ENCODE measurements at regions not wholly inside any gene's neighbourhood (a gene's known extent, or its start where the extent isn't known, plus 50 kb on each side); places are given as distances from the start of the nearest gene placed in this dataset.

DNA sequence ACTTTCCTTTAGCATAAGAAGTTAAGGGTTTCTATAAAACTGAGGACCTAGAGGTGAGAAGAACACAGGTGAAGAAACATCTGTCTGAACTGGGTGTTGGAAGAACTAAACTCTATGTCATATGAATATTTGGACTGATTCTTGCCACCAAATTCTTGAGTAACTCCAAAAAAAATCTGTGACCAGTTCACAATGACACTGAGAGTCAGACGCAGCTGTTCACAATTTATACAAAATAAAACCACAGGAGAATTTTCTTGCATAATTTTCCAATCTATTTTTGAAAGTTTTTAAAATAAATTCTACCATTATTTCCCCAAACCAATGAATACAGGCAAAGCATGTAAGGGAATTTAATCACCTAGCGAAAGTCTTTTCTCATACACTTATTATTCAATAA, 148.1 kb upstream of the TCF21 start:
- TF ChIP-seq EZH2 (IDR thresholded peaks at IDR 0.05; ENCODE audit: borderline replicate concordance, low read depth, low read length, poor library complexity, severe bottlenecking), result no peak
- TF ChIP-seq, protein P1, sequence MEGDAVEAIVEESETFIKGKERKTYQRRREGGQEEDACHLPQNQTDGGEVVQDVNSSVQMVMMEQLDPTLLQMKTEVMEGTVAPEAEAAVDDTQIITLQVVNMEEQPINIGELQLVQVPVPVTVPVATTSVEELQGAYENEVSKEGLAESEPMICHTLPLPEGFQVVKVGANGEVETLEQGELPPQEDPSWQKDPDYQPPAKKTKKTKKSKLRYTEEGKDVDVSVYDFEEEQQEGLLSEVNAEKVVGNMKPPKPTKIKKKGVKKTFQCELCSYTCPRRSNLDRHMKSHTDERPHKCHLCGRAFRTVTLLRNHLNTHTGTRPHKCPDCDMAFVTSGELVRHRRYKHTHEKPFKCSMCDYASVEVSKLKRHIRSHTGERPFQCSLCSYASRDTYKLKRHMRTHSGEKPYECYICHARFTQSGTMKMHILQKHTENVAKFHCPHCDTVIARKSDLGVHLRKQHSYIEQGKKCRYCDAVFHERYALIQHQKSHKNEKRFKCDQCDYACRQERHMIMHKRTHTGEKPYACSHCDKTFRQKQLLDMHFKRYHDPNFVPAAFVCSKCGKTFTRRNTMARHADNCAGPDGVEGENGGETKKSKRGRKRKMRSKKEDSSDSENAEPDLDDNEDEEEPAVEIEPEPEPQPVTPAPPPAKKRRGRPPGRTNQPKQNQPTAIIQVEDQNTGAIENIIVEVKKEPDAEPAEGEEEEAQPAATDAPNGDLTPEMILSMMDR (conservative IDR thresholded peaks at IDR 0.05; ENCODE audit: low read depth, low read length), result no peak
- POLR2A ChIA-PET (ENCODE audit: low non-redundant PET), result no interaction called here
- Histone ChIP-seq H3K4me1 (ENCODE audit: insufficient read depth, low read length, poor library complexity, severe bottlenecking) (no peaks in the 10 kb centered on the region), H3K9me3 (ENCODE audit: low read depth, low read length, poor library complexity, severe bottlenecking) (no peaks in the 10 kb centered on the region), H3K4me3 (ENCODE audit: low read depth, low read length, poor library complexity, severe bottlenecking) (no peak overlapping the region), H3K27ac (ENCODE audit: low read depth, low read length, poor library complexity, severe bottlenecking) (no peak overlapping the region), H3K36me3 (ENCODE audit: insufficient read depth, low read length, poor library complexity, severe bottlenecking) (no peaks in the 10 kb centered on the region), H3K27me3 (replicated peaks; ENCODE audit: insufficient read depth, low read depth, low read length, poor library complexity) (peaks cover 52% of the 10 kb centered on the region)
- intact Hi-C loops (cut with micrococcal nuclease; ENCODE audit: unreplicated experiment), result no loop called here
- no peak for DNase-seq (ENCODE audit: low spot score)
- CTCF ChIA-PET, result no interaction called here
- no TSS peak for BruUV-seq (replicated peaks)

DNA sequence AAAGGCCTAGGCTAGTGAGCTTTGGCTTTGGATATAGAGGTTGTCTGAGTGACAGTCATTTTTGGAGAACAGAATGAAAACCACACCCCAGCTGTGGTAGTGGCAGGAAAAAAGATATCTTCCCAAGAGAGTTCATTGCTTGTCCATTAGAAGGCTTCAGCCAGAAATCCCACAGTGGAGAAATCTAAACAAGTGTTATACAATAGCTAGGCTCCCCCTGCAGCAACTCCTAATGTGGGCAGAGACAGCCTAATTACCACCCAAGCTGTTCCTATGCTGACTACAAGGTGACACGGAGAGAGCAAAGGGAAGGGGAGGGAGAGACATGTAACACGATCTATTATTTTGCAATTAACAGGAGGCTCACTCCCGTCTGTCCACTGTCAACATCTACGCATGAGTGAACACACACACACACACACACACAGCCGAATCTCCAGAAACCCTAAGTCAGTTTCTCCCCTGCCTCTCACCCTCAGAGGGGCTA, 147.5 kb upstream of the TCF21 start:
- Histone ChIP-seq H3K9me3 (ENCODE audit: low read depth, low read length, poor library complexity, severe bottlenecking) (no peaks in the 10 kb centered on the region), H3K4me3 (ENCODE audit: low read depth, low read length, poor library complexity, severe bottlenecking) (no peak overlapping the region), H3K4me1 (ENCODE audit: insufficient read depth, low read length, poor library complexity, severe bottlenecking) (no peaks in the 10 kb centered on the region), H3K27ac (ENCODE audit: low read depth, low read length, poor library complexity, severe bottlenecking) (no peak overlapping the region), H3K36me3 (ENCODE audit: insufficient read depth, low read length, poor library complexity, severe bottlenecking) (no peaks in the 10 kb centered on the region), H3K27me3 (replicated peaks; ENCODE audit: insufficient read depth, low read depth, low read length, poor library complexity) (peaks cover 52% of the 10 kb centered on the region)
- ChIA-PET CTCF (no interaction called here), POLR2A (ENCODE audit: low non-redundant PET) (no interaction called here)
- no peak for DNase-seq (ENCODE audit: low spot score)
- intact Hi-C loops (cut with micrococcal nuclease; ENCODE audit: unreplicated experiment), result no loop called here
- BruUV-seq (replicated peaks), result no TSS peak
- TF ChIP-seq, protein P1 (conservative IDR thresholded peaks at IDR 0.05; ENCODE audit: low read depth, low read length), result no peak
- no peak for TF ChIP-seq EZH2 (IDR thresholded peaks at IDR 0.05; ENCODE audit: borderline replicate concordance, low read depth, low read length, poor library complexity, severe bottlenecking)

DNA sequence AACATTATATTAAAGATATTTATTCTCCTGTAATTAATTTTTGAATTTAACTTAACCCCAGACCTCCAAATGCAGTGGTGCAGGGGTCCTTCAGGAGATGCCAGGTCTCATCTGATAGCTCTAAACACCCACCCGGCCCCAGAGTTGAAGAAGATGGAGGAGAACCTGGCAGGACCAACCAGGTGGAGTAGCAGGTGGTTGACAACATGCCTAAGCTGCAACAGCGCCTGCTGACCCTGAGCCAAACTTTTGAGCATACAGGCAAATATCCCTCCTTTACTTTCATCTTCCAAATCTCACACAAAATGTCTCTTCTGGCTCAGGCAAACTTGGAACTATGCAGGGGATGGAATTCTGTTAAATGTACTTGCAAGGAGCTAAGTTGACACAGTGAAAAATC, 145.3 kb upstream of the TCF21 start:
- ChIA-PET CTCF (no interaction called here), POLR2A (ENCODE audit: low non-redundant PET) (no interaction called here)
- H3K36me3 ChIP-seq (ENCODE audit: insufficient read depth, low read length, poor library complexity, severe bottlenecking), result no peaks in the 10 kb centered on the region
- TF ChIP-seq, protein P1 (conservative IDR thresholded peaks at IDR 0.05; ENCODE audit: low read depth, low read length), result no peak
- no peak for TF ChIP-seq EZH2 (IDR thresholded peaks at IDR 0.05; ENCODE audit: borderline replicate concordance, low read depth, low read length, poor library complexity, severe bottlenecking)
- no peaks in the 10 kb centered on the region for H3K9me3 ChIP-seq (ENCODE audit: low read depth, low read length, poor library complexity, severe bottlenecking)
- no peak overlapping the region for H3K4me3 ChIP-seq (ENCODE audit: low read depth, low read length, poor library complexity, severe bottlenecking)
- intact Hi-C loops (cut with micrococcal nuclease; ENCODE audit: unreplicated experiment), result no loop called here
- H3K4me1 ChIP-seq (ENCODE audit: insufficient read depth, low read length, poor library complexity, severe bottlenecking), result no peaks in the 10 kb centered on the region
- H3K27ac ChIP-seq (ENCODE audit: low read depth, low read length, poor library complexity, severe bottlenecking), result no peak overlapping the region
- H3K27me3 ChIP-seq (replicated peaks; ENCODE audit: insufficient read depth, low read depth, low read length, poor library complexity), result peaks cover 56% of the 10 kb centered on the region
- DNase-seq (ENCODE audit: low spot score), result no peak
- no TSS peak for BruUV-seq (replicated peaks)
